ENCODE measurements at regions not wholly inside any gene's neighbourhood (a gene's known extent, or its start where the extent isn't known, plus 50 kb on each side); places are given as distances from the start of the nearest gene placed in this dataset.

DNA sequence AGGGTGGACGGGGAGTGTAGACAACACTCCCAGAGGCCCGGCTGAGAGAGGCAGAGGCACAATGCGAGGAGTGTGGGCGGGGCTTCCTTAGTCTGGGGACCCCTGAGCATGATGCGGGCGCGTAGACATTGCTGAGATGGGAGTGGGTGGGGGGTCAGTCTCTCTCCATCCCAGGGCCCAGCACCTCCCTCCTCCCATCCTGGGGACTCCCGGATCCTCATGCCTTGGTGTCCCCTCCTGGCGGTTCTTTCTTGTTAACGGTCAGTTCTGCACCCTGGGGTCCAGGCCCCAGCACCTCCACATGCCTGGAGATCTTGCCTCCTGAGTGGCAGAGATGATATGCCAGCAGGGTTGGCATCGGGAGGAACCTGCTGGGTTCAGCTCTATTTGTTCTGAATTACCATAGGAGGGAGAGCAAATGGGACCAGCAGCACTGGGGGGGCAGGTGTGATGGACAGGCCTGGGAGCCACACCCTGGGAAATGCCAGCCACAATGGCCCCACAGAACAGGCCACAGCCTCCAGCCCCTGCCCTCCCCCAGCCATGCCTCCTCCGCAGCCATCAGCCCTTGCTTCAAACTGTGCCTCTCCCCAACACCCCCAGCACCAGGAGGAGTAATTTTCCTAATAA lies 55.7 kb downstream of the RTL6 start:
- CTCF ChIA-PET, result no interaction called here
- no peak overlapping the region for H3K4me3 Mint-ChIP-seq
- no peak for DNase-seq

DNA sequence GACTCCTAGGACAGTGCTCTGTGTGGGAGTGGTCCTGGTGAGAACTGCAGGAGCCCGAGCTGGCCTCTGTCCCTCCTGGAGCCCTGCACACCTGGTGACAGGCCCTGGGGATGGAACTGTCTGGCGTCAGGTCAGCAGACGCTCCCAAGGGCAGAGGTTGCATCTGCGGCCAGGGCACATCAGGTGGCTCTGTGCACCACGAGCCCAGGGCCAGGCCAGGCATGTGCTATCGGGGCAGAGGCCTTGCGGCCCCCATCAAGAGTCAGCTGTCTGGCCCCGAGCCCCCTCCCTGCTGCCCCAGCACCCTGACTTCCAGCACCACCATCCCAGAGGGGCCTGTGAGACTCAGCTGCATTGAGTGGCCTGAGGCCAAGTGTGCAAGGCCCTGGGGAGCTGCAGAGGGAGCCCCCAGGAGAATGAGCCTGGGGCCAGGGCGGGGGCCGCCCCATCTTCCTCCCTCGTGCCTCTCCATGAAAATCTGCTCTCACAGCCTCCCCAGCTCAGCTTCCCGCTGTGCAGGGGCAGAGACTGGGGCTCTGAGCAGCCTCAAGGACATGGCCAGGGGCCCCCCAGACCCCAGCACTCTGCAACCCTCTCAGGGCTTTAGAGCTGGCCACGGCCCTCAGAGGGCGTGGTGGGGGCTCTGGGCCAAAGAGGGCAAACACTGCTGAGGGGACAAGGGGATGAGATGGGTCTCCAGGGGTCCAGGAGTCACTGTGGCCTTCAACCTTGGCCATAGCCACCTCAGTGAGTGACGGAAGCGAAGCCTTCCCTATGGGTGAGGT lies 56.4 kb downstream of the RTL6 start:
- no peaks in the 10 kb centered on the region for H3K4me1 Mint-ChIP-seq
- no peaks in the 10 kb centered on the region for H3K9me3 Mint-ChIP-seq (ENCODE audit: low read depth)
- H3K27me3 Mint-ChIP-seq, result peaks cover 3% of the 10 kb centered on the region
- CTCF ChIA-PET, result no interaction called here
- H3K36me3 Mint-ChIP-seq, result peaks cover under 1% of the 10 kb centered on the region
- H3K4me3 Mint-ChIP-seq, result no peak overlapping the region
- H3K27ac Mint-ChIP-seq, result no peak overlapping the region
- no peak for DNase-seq
- no peak for ATAC-seq

More for the DNA sequence above, 55.7 kb downstream of the RTL6 start:
- peaks cover 2% of the 10 kb centered on the region for H3K36me3 Mint-ChIP-seq
- H3K9me3 Mint-ChIP-seq (ENCODE audit: low read depth), result no peaks in the 10 kb centered on the region
- no peak overlapping the region for H3K27ac Mint-ChIP-seq
- no peak for ATAC-seq
- H3K4me1 Mint-ChIP-seq, result no peaks in the 10 kb centered on the region
- no peaks in the 10 kb centered on the region for H3K27me3 Mint-ChIP-seq

DNA sequence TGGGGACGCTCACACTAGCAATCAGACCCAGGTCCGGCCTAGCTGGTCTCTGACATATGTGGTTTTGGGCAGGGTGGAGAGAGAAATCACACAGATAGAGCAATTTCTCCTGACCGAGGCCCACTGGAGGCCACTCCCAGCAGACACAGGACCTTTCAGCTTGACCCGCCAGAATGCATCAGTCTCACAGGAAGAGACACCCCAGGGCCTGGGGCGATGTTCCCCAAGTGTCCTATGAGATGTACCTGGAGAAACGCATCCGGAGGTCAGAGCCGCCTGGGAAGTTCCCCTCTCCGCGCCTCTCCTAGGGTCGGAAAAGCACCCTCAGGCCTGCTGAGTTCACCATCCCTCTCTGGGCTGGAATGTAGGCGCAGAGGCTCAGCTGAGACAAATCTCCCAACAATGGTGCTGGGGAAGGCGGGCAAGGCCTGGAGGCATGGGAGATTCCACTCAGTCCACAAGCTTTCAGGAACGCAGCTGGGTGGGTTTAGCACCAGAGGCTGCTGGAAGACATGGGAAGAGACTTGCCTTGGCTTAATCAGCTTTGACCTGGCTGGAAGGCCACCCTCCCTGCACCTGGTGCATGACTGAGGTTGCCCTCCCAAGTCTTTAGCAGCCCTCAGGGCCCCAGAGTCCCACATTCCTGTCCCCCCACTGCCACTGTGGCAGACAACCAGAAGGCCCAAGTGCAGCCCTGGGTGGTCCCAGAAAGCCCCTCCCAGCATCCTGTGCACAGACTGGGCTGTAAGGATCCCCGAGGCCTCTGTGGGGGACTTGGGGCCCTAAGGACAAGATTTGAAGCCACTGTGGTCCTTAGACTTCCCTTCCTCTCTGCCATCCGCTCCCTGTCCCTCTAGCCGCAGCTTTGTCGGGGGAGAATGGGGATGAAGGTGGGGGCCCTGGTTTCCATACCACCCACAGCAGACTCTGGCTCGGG lies 57.5 kb downstream of the RTL6 start:
- CTCF ChIA-PET, result no interaction called here
- Mint-ChIP-seq H3K4me1 (no peaks in the 10 kb centered on the region), H3K9me3 (ENCODE audit: low read depth) (no peaks in the 10 kb centered on the region), H3K27ac (no peak overlapping the region), H3K36me3 (no peaks in the 10 kb centered on the region), H3K27me3 (peaks cover 4% of the 10 kb centered on the region), H3K4me3 (no peak overlapping the region)
- no peak for ATAC-seq
- DNase-seq, result no peak

DNA sequence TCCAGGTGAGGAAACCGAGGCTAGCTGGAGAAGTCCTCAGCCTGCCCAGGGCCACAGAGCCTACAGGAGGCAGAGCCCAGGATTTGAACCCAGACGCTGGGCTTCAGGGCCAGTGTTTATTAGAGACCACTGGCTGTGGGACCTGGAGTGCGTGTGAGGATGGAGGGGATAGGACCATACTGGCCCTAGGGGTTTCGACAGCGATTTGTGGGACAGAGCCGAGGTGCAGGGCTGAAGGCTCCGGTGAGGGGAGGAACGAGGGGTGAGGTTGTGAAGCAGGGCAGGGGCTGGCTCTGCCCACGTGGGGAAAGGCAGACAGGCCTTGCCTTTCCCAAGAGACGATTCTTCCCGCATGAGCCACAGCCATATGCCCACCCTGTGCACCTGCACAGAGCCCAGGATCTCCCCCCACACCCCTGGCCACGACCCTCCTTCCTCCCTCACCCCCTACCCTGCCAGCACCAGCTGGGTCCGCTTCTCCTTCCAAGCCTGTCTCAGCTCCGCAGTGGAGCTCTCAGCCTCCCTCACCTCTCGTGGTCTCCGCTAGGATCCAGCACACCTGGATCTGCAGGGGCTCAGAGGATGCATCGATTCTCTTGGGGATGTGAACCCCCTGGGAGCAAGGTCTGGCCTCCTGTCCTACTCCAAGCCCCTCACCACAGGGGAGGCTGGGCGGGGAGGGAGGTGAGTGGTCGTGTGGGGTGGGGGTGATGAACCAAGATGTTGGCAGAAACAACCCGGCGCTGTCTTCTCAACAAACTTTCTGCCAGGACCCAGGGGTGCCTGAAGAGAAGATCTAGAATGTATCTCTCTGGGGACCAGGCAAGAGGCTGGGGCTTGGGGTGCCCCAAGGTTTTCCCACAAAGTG lies 58.4 kb downstream of the RTL6 start:
- no peaks in the 10 kb centered on the region for H3K36me3 Mint-ChIP-seq
- H3K4me3 Mint-ChIP-seq, result no peak overlapping the region
- H3K4me1 Mint-ChIP-seq, result no peaks in the 10 kb centered on the region
- H3K27me3 Mint-ChIP-seq, result peaks cover 9% of the 10 kb centered on the region
- H3K27ac Mint-ChIP-seq, result no peak overlapping the region
- H3K9me3 Mint-ChIP-seq (ENCODE audit: low read depth), result no peaks in the 10 kb centered on the region
- DNase-seq (no peak), ATAC-seq (no peak)
- CTCF ChIA-PET, result interaction anchor here (0.5 kb wide), 1 partner anchor 1996 kb away, joined by 3 read pairs; no protein-coding TSS in a partner anchor

DNA sequence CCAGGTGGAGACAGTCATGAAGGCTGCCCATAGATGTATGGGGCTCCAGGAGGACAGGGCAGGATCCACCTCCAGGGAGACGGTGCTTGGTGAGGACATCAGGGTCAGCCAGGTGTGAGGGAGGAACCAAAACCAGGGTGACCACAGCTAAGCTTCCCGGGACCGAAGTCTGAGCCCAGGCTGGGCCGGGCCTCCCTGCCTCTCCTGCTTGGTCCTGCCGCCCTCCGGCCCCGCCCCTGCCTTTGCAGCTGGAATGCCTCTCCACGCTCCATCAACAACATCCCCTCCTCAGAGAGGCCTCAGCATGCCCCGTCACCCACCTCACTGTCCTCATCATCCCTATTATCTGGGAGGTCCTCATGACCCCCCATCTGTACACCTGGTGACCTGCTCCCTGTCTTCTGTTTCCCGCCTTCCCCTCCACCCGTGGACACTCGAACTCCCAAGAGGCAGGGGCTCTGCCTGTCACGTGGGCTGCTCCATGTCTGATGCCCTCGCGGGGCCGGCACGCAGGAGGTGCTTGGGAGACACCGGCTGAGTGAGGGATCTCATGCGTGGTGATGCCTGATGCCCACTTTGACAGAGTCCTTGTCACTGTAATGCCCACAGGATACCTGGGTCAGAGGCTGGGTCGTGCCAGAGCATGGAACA lies 59.4 kb downstream of the RTL6 start:
- Mint-ChIP-seq H3K4me3 (no peak overlapping the region), H3K36me3 (no peaks in the 10 kb centered on the region), H3K27me3 (peaks cover 12% of the 10 kb centered on the region), H3K27ac (no peak overlapping the region), H3K9me3 (ENCODE audit: low read depth) (no peaks in the 10 kb centered on the region), H3K4me1 (no peaks in the 10 kb centered on the region)
- DNase-seq (no peak), ATAC-seq (no peak)
- CTCF ChIA-PET, result no interaction called here

DNA sequence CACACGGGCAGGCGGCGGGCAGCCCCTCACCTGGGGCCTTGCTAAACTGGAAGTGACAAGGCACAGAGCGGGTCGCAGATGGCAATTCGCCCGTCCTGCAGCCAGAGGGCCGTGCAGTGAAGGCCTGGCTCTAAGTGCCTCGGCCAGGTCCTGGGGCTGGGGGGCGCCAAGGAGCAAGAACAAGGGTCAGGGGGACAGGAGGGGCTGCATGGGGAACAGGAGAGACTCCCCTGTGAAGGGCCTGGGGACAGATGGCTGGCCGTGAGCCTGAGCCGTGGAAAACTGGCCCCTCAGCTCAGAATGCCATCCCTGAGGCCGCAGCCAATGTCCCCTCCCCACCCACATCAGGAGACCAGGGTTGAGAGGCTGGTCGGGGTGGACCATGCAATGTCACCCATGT lies 60.0 kb downstream of the RTL6 start:
- Mint-ChIP-seq H3K27ac (no peak overlapping the region), H3K4me3 (no peak overlapping the region), H3K36me3 (no peaks in the 10 kb centered on the region), H3K9me3 (ENCODE audit: low read depth) (no peaks in the 10 kb centered on the region), H3K4me1 (no peaks in the 10 kb centered on the region), H3K27me3 (peaks cover 12% of the 10 kb centered on the region)
- CTCF ChIA-PET, result no interaction called here
- ATAC-seq (no peak), DNase-seq (no peak)

DNA sequence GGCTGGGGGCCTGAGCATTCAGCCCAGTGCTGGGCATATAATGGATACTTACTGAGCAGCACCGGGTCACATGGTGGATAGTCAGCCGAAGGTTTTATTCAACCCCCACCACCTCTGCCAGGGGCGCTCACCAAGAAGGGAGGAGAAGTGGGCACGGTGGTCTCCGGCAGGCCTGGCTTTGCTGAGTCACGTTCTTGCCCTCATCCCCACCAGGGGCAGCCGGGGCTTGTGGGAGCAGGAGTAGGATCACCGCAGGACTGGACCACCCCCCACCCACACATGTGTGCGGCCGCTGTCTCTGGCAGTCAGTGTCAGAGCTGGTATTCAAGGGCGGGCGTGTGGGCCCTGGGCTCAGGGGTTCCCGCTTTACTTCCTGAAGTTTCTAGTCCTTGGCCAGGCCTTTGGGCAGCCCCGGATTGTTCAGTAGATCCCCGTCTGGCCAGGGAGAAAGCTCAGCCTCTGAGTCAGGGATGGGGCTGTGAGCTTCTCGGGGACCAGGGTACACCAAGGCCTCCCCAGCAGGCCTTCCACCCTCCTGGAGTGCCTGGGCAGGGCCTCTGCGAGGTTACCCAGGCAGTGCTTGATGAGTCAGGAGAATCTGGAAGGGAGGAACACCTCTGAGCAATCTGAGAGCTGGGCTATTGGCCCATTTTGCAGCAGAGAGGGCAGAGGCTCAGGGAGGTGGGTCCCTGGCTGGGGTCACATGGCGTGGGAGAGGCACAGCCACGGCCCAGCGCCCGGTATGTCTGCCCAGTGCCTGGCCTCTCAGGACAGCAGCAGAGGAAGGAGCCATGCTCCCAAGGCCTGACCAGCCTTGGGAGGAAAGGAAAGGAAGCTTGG lies 60.6 kb downstream of the RTL6 start:
- ATAC-seq (no peak), DNase-seq (no peak)
- H3K9me3 Mint-ChIP-seq (ENCODE audit: low read depth), result no peaks in the 10 kb centered on the region
- no peak overlapping the region for H3K27ac Mint-ChIP-seq
- H3K4me1 Mint-ChIP-seq, result no peaks in the 10 kb centered on the region
- no peaks in the 10 kb centered on the region for H3K36me3 Mint-ChIP-seq
- peaks cover 12% of the 10 kb centered on the region for H3K27me3 Mint-ChIP-seq
- CTCF ChIA-PET, result no interaction called here
- no peak overlapping the region for H3K4me3 Mint-ChIP-seq

DNA sequence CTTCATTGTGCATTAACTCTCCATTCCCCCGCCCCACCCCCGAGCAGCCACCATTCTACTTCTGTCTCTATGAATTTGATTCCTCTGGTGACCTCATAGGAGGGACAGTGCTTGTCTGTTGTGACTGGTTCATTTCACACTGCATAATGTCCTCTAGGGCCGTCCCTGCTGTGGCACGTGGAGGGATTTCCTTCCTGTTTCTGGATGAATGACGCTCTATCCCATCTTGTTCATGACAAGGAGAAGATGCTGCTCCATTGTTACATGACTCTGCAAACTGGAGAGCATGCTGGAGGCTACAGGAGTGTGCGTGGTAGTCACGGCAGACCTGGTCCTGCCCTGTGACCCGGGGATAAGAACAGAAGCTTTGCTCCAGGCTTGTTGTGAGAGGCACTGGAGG lies 61.3 kb downstream of the RTL6 start:
- DNase-seq (no peak), ATAC-seq (no peak)
- Mint-ChIP-seq H3K27me3 (peaks cover 12% of the 10 kb centered on the region), H3K4me1 (no peaks in the 10 kb centered on the region), H3K36me3 (no peaks in the 10 kb centered on the region), H3K9me3 (ENCODE audit: low read depth) (no peaks in the 10 kb centered on the region), H3K27ac (no peak overlapping the region), H3K4me3 (no peak overlapping the region)
- CTCF ChIA-PET, result no interaction called here

DNA sequence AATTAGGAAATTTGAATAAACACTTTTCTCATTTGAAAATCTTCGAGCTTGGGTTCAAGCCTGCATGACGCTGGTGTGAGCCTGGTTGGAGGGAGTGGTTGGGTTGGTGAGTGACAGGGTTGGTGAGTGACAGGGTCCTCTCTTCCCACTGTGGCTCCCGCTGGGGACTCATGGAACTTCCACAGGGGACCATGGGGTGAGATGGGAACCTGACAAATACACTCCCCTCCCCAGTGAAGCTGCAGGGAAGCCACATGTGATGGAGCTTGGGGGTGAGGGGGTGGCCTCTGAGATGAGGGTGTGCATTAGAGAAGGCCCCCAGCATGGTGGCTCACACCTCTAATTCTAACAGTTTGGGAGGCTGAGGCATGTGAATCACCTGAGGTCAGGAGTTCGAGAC lies 66.8 kb downstream of the RTL6 start:
- Mint-ChIP-seq H3K27ac (no peak overlapping the region), H3K27me3 (peaks cover 8% of the 10 kb centered on the region), H3K4me1 (no peaks in the 10 kb centered on the region), H3K9me3 (ENCODE audit: low read depth) (no peaks in the 10 kb centered on the region), H3K36me3 (no peaks in the 10 kb centered on the region), H3K4me3 (no peak overlapping the region)
- ATAC-seq (no peak), DNase-seq (no peak)
- CTCF ChIA-PET, result interaction anchor here (0.8 kb wide), 1 partner anchor 120 kb away, joined by 3 read pairs; no protein-coding TSS in a partner anchor

DNA sequence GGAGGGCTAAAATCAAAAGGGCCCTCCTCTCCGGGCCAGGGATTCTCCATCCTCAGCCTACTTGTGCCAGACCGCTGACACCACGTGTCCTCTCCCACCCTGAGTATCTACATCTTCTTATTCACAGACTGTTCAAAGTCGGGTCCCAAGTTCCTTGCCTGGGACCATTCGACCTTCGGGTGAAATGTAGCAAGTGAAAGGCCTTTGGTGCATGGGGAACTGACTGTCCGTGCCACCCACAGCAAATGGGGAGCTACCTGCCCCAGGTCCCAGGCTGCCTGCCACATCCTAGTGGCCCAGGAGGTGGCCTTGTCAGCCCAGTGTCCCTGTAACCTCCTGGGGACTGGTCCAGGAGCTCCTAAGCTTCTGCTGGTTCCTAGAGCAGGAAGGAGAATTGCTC lies 67.3 kb downstream of the RTL6 start:
- CTCF ChIA-PET, result no interaction called here
- Mint-ChIP-seq H3K4me3 (no peak overlapping the region), H3K27ac (no peak overlapping the region), H3K4me1 (no peaks in the 10 kb centered on the region), H3K27me3 (peaks cover 8% of the 10 kb centered on the region), H3K9me3 (ENCODE audit: low read depth) (no peaks in the 10 kb centered on the region), H3K36me3 (no peaks in the 10 kb centered on the region)
- ATAC-seq (no peak), DNase-seq (no peak)

DNA sequence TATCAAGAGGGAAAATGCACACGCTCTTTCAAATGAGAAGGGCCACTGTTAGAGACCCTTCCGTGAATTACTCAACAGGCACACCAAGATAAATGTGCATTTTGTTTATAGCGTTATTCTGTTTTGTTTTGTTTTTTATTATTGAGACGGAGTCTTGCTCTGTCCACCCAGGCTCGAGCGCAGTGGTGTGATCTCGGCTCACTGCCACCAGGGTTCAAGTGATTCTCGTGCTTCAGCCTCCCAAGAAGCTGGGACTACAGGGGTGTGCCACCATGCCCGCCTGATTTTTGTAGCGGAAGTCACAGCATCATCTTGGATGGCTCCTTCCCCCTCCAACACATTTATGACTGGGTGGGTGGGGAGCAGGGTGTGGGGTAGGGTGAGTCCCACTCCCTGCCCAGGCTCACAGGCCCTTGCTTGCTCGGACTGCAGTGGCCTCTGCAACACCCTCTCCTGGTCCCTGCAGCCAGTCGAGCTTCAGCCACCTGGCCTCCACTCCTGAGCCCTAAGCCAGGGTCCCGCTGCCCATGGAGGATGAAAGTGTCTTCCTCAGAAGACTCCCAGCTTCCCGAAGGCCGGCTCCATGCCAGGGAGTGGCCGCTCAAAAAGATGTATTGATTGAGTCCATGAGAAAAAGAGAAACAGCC lies 68.0 kb downstream of the RTL6 start:
- Mint-ChIP-seq H3K36me3 (no peaks in the 10 kb centered on the region), H3K9me3 (ENCODE audit: low read depth) (no peaks in the 10 kb centered on the region), H3K4me3 (no peak overlapping the region), H3K4me1 (no peaks in the 10 kb centered on the region), H3K27me3 (peaks cover 7% of the 10 kb centered on the region), H3K27ac (no peak overlapping the region)
- ATAC-seq (no peak), DNase-seq (no peak)
- CTCF ChIA-PET, result no interaction called here

Data from activated CD8-positive, alpha-beta memory T cell treated with anti-CD3 and anti-CD28 coated beads, Interleukin-2, amount 10 ng/mL, durations not matched to agents 7 days and 5 days (primary cell).